Smooth muscle cell of the brain vasculature (primary cell): ENCODE measurements at regions not wholly inside any gene's neighbourhood (a gene's known extent, or its start where the extent isn't known, plus 50 kb on each side); places are given as distances from the start of the nearest gene placed in this dataset.

Source experiments
- DNase-seq: peaks from one replicate; pipeline ENCODE4 v3.0.0-alpha.2; 2012; ENCODE audit warnings: low read depth, low spot score

DNA sequence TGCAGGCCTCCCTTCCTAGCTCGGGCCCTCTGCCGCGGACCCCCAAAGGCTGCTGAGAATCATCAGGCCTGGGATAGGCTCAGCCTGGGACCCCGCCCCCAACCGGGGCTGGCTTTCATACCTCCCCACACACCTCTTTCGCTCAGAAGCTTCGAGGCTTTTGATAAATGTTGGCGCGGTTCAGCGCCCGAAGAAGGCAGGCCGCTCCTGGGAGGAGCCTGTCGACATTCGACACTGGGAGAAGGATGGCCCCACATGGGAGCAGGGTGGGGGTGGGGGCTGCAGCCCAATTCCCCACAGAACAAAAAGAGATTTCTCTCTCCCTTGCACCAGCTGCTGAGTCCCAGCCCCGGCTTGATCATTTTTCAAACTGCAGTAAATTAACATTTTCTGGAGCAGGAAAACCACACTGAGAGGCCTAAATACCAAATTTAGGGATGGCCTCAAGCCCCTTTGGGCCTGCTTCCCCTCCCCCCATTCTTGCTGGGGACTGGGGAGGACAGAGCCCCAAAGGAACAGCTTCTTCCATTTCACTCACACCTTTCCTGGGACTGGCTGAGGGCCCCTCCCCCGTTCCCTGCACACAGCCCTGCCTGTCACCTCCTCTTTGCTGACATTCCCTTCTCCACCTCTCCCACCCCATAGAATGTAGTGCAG lies 112.9 kb upstream of the PJA1 start:
- DNase-seq = no peak

DNA sequence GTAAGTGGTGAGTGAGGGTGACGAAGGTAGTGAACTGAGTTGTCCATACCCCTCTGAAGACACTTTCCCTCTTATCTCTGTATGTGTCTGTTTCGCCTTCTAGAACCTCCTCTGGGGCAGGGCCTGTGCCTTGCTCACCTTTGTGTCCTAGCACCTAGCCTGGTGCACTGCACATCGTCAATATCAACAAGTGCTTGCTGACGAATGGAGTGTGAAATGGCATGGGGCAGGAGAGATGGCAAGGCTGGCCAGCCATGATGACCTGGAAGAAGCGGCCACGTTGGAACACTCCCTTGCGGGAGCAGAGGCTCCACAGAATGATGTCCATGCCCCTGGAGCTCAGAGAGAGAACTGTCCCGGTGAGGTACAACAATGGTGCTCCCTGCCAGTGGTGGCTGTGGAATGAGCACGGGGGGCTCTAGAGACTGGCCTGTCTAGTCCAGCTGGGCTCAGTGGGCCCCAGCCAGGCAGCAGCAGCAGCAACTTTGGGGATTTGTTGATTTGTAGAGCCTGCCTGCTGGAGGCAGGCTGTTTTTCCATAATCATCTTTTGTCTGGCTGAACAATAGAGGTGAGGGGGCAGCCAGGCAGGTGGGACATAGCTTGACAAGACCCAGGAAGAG lies 112.2 kb upstream of the PJA1 start:
- no peak for DNase-seq

DNA sequence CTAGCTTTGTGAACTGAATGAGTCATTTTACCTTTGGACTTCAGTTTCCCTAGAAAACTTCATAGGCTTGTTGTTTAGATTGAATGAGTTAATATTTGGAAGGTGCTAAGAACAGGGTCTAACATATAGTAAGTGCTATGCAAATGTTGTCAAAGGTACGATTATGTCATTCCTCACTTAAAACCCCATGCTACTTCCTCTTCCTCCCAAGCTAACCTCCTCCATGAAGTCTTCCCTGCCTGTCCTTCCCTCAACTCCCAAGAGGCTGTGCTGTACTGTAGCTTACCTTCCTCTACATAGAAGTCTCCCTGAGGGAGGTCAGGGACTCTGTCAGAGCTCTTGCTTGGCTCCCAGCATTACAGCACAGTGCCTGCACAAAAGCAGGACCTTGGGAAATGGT lies 103.4 kb upstream of the PJA1 start:
- no peak for DNase-seq

DNA sequence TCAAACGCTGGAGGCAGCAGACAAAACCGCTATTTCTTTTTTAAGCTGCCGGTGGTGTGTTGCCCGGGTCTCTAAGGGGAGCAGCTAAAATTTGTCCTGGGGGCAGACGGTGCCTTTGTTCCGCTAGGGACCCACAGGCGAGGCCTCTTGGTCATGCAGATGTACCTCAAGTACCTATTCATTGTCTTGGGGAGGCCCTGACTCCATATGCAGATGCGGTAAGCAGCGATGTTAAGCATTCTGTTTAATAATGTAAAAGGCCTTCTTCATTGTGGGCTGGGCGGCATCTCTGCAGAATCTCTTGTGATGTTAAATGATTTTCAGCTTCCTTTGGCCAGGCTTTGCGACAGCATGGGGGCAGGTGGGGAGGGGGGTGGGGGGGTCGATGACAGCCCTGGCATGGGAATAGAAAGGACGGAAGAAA lies 98.9 kb upstream of the PJA1 start:
- no peak for DNase-seq

DNA sequence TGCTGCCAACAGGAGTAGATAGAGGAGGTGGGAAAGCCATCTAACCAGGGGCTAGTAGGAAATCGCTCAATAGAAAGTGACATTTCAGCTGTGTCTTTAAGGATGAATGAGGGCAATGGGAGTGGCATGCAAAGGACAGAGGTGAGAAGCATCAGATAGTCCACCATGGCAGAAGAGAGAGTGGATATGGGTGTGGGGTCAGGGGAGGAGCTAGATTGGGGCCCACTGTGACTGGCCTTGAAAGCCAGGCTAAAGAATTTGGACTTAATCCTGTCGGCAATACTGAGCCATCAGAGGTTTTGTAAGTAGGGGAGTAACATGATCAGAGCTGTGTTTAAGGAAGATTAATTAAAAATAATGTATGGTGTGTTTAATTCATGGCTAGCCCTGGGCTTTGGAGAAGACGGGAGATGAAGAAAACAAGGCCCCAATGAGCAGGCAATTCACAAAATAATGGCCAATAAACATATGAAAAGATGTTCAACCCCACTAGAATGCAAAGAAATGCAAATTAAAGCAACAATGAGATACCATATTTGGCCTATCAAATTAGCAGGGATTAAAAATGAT lies 98.1 kb upstream of the PJA1 start:
- no peak for DNase-seq

DNA sequence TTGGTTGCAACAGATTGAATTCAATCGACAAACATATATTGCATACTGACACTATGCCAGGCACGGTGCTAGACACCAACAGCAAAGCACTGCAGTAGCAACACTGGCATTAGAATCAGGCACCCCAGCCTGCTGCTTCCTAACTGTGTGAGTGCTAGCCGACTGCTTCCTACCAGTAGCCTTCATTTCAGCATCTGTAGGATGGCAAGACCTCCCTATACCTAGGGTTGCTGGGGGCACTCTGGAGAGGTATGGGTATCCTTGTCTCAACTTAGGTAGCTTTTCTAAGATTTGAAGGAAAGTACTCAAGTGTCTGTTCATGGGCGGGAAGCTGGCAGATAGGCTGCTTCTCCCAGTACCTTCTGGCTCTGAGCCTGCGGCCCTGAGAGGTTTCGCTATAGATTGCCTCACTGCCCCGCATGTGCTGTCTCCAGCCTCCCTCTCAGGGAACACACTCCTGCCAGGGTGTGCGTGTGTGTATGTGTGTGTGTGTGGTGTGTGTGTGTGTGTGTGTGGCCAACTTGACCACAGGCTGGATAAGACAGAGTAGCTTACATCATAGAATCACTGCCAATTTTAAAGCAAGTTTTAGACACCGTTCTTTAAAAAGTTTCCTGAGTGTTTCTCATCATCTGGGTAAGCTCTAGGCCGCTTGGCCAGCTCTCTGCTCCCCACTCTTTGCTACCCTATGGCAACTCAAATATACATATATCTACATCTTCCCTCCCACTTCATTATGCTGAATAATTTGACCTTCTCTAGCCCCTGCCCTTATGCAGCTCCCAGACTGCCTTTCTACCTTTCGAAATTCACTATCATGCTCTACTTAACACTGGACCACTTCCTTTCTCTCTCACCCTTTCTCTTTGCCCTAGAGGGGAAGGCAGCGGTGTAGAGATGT lies 97.0 kb upstream of the PJA1 start:
- DNase-seq = no peak

DNA sequence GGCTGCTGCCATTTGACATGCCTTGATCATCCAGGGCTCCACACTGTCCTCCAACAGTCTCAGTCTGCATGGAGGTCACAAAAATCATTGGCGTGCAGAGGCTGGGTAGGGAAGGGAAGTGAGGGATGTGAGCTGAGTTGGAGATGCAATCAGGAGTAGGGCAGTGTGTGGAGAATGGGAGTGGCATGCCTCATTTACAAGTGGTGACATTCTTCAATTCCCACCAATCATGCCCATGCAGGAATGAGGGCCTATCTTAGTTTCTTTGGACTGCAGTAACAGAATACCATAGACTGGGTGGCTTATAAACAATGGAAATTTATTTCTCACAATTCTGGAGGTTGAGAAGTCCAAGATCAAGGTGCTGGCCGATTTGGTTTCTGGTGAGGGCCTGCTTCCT lies 94.9 kb upstream of the PJA1 start:
- DNase-seq = no peak

DNA sequence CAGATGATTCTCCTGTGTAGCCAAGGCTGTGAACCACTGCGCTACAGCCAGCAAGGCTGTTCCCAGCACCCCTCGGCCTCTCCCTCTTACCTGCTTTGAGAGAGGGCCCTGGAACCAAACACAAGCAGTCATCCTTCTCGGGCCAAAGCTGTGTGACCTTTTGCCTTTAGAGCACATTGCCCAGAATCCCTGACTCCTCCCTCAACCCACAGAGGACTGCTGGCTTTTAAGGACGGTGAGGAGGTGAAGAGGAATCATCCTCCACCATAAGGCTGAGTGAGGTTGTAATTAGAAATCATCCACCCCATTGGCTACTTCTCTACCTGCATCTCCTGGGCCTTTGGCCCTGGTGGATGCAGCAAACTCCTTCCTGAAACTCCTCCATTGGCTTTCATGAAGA lies 93.6 kb upstream of the PJA1 start:
- no peak for DNase-seq

DNA sequence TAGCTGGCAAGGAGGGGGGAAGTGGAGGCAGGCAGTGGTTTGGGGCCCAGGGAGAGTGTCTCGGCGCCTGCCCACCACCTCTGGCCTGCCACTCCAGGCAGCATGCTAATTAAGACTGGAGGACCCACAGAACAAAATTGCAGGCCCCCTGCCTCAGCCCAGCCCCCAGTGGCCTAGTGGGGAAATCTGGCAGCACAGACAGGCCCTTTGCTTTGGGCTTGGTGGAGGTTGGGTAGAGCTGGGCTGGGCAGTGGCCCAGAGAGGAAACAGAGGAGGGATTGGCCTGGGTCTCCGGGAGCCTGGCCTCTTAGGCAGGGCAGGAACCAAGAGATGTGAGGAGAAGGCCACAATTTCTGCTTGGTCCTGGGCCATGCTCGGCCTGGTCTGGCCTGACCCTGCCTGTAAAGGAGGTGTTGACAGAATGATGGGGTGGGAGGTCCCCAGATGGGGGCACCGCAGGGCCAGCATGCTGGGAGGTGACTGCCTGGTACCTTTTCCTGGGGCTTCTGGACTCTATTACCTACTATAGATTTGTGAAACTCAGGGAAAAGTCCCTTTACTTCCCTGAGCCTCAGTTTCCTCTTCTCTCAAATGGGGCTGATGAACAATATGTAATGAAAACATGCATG lies 92.4 kb upstream of the PJA1 start:
- DNase-seq = no peak

DNA sequence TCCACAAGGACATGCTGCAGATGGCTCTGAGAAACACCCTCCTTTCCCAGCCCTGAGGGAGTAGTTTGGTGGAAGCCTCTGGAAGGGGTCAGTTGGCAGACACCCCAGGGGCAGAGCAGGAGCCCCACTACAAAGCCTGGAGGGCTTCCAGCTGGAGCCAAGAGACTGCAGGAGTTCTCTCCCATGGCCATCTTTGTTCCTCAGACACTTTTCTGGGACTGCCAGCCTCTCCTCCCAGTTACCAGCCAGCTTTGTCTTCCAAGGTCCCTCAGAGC lies 91.0 kb upstream of the PJA1 start:
- DNase-seq = no peak

DNA sequence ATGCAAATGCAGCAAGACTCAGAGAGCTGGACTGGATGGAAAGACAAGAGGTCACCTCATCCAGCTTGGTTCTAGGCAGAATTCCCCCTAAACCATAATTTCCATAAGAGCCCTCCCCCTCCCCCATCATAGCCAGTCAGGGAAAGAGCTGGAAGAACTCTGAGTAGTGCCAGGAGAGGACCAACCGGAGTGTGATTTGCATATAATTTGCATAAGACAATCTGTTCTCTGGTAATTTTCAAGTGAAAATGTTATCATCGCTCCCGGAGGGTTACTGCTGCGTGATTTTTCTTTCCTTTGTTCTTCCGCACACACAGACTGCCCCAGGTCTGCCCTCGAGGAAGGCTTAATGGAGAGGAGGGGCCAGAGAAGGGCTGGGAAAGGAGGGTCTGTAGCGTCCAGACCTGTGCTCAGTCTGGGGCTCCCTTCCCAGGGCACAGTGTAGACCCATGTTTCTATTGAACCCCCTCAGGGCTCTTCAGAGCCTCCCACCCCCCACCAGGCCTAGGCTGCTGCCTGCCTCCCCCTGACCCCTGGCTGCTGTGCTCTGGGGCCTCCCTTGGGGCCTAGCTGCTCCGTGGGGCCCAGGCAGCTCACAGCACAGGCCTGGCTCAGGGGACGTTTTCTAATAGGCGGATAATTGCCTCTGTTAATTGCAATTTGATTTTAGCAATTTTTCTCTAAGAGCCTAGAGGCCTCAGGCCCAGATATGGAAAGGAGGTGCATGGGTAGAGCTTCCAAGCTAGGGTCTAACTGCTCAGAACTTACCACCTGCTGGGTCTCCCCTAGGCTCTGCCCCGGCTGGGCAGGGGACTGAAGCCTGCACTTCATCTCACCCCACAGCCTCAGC lies 90.4 kb upstream of the PJA1 start:
- DNase-seq = no peak

DNA sequence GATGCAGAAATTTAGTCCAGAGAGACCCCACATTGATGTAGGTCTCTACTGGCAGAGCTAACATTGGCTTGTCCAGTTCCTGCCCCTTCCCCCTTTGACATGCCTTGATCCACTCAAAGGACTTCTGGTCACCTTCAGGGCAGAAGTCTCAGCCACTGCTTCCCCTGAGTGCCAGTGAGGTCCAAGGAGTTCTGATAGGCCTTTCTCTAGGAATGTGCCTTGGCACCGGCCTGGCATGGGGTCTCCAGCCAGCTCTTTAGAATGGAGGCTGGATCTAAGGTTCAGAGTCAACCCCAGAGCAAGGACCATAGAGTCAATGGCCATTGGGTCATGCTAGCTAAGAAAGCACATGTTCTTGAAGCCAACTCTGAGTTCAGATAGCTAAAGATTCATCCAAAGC lies 88.6 kb upstream of the PJA1 start:
- no peak for DNase-seq

DNA sequence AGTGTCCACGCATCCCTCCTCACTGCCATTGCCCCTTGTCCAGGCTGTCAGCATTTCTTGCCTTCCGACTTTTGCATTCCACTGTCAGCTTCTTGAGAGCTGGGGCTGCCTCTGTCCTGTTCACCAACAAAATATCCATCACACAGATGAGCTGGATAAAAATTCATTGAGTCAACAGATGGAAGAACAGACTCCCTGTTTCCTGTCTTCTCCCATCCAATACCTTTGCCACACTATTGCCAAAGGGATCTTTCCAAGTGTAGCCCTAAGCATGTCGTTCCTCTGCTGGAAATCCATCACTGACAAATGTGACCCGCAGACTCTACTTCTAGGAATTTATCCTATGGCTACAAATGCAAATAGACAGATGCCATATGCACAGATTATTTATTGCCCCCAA lies 78.0 kb upstream of the PJA1 start:
- no peak for DNase-seq

DNA sequence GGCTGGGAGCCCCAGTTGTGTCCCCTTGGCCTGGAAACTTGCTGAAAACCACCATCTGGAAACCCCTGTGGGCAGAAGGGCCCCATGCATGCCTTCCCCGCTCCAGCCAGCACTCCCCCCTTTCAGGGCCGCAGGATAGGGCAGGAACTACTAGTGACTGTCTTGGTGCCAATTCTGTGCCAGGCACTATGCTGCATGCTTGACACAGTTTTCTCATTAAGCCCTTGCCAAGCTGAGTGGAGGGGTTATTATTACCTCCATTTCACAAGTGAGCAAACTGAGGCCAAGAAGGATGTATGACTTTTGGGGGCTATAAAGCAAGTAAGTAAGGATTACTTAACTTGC lies 73.6 kb upstream of the PJA1 start:
- DNase-seq = no peak

DNA sequence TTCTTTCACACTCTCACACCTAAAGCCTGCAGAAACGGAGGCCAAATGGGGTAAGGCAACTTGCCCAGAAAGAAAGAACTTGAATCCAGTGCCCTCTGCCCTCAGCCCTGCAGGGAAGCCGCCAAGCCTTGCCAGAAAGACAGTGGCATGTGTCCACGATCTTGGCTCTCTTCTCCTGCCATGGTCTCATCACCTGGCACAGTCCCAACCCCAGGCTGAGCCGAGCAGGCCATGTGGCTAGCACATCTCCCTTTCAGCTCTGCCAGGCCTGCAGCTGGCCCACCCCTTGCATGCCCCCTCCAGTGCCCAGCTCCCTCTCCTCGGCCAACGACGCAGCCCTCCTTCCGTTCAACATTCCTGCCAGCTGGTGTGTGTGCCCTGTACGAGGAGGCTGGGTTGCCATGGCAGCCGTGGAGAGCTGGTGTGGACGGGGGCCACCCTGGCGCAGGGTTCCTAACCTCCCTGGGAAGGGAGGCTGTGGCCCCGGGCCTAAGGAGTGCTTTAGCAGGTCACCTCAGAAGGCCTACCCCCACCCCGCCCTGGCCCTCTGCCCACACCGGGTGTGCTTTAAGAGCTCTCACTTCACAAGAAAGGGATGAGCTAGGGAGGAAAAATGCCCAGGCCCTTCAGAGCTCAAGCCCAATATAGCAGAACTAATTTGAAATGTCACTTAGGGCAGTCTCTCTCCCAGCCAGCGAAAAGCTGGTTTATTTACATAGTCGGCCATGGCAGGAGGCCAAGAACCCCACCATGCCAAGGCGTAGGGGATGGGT lies 73.0 kb upstream of the PJA1 start:
- no peak for DNase-seq

DNA sequence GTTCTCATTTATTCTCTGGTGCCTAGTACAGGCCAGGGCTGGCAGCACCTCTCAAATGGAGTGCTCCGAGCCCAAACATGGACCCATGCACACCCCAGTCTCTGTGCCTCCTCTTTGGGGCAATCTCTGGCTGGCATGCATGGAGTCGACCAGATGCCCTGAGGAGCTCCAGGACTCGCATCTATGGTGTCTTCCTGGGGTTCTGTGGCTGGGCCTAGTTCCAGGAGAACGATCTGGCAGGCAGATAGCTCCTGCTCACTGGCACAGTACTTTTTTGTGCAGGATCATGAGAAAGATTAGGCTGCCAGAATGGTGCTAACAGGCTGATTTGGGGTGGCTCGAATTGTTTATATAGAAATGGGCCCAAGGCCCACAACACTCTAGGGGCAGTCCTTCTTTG lies 72.0 kb upstream of the PJA1 start:
- DNase-seq = no peak

DNA sequence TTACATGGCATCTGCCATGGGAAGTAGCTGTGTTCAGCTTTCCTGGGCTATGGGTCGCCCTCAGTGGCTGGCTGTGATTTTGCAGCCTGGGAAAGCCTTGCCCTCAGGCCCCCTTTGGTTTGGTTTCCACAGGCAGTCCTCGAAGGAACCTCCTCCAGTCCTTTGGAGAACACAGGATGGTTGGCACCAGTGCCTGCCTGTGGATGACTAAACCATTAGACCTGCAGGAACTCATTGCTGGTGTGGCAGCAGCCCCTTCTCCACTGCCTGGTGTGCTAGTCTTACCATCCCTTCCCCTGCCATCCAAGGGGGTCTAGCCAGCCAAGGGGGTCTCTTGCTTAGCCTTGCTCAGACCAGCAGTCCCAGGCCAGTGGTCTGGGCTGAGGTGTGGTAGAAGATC lies 71.4 kb upstream of the PJA1 start:
- no peak for DNase-seq

DNA sequence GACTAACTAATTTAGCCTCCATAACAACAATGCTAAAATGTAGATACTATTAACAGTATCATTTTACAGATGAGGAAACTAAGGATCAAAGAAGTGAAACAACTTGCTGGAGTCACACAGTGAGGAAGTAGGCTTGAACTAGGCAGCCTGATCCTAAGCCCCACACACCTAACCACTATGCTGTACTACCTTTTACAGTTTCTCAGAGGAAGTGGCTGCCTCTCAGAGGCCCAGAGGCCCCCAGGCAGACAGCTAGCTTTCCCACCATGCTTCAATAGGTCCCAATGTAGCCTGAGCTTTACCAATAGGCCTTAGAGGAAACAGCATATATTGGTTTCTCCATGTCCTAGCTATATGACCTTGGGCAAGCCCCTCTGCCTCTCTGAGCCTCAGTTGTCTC lies 69.4 kb upstream of the PJA1 start:
- no peak for DNase-seq

DNA sequence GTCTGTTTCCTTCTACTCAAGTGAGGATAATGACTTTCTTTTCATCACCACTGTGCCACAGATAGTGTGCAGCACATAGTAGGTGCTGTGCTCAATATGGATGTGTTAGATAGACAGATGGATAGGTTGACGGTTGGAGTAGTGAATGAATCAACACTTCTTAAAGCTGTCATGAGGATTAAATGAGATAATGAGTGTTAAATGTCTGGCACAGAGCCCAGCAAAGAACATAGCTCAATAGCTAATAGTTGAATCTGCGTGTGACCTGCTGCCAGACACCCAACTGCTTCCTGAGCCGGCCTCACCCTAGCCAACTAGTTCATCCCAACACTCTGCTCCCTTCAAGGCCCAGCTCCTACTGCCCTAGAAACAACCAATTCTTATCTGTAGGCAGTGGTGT lies 67.7 kb upstream of the PJA1 start:
- no peak for DNase-seq

DNA sequence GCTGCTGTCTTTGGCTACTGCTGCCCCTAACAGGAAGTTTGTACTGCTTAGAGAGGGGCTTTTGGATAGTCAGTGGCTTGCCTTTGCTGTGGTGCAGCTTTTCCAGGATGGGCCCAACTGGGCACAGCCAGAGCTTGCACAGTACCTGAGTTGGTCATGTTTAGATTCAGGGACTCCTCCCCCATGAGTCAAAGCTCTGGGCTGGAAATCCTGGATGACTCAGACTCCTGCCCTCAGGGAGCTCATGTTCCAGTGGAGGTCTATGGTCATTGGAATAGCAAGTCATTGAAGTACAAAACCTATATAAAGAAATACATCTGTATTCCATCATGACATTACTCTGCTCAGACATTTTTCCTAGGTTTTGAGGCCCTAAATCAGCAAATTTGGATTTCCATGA lies 66.7 kb upstream of the PJA1 start:
- DNase-seq = no peak

DNA sequence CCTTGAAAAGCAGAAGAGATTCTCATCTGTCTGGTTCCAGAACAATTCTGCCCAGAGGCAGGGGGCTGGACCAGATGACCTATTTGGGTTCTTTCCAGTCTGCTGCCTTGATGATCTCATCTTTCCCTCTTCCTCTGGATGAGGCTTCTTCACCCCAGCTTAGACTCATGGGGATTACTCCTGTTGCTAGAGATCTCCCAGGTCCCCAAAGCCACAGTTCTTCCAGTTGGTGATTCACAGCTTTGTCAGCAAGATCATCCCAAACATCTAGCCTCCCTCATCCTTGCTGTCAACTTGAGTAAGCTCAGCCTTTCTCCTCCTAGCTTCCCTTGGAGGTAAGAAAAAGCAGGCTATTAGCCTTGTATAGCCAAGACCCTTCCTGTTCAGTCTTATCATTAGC lies 64.2 kb upstream of the PJA1 start:
- no peak for DNase-seq
